Cardiac fibroblast (primary cell): ENCODE measurements at regions not wholly inside any gene's neighbourhood (a gene's known extent, or its start where the extent isn't known, plus 50 kb on each side); places are given as distances from the start of the nearest gene placed in this dataset.
"Not testable (repeated sequence)": the region's sequence is repeated elsewhere in the genome, so short reads cannot be mapped to it uniquely, and the experiment has no call there.

Source experiments
- DNase-seq, 2 donors: peaks; one replicate each; pipeline versions ENCODE4 v3.0.0 to v3.0.0-alpha.2; 2010; ENCODE audit warnings: low read depth in 2 of 2
- H3K4me3 ChIP-seq, 2 donors: replicated peaks in 1 of 2; 1 replicate in 1 of 2; 2 replicates in 1 of 2; pipeline ENCODE4 v1.5.1; 2011; ENCODE audit warnings: low read depth in 2 of 2, low read length in 2 of 2, mild to moderate bottlenecking in 2 of 2, moderate library complexity in 1 of 2

- not testable (repeated sequence) for H3K4me3 ChIP-seq, DNase-seq
Observed at GRCh38 chr18:104264-104663, 54.1 kb upstream of the USP14 start.

GRCh38 chr18:105161-106053, 53.0 kb upstream of the USP14 start:
- H3K4me3 ChIP-seq = not testable (repeated sequence)
- peak in 1 of 2 donors; percentile 44 for DNase-seq

- DNase-seq = not testable (repeated sequence)
Observed at GRCh38 chr18:106054-106851, 52.1 kb upstream of the USP14 start.

GRCh38 chr18:106868-107384, 51.4 kb upstream of the USP14 start:
- not testable (repeated sequence) for DNase-seq, H3K4me3 ChIP-seq

More at GRCh38 chr18:106054-106851, 52.1 kb upstream of the USP14 start:
- H3K4me3 ChIP-seq = not testable (repeated sequence)

- H3K4me3 ChIP-seq, DNase-seq: not testable (repeated sequence)
Observed at GRCh38 chr18:107464-107863, 50.9 kb upstream of the USP14 start.

GRCh38 chr18:107947-108664, 50.3 kb upstream of the USP14 start:
- not testable (repeated sequence) for H3K4me3 ChIP-seq, DNase-seq
